Activated CD4-positive, alpha-beta T cell treated with anti-CD3 and anti-CD28 coated beads for 4 hours (primary cell): ENCODE measurements at regions not wholly inside any gene's neighbourhood (a gene's known extent, or its start where the extent isn't known, plus 50 kb on each side); places are given as distances from the start of the nearest gene placed in this dataset.

Experiments
- DNase-seq, 2 donors: peaks; one replicate each; pipeline ENCODE4 v3.0.0-alpha.2; 2020

DNA sequence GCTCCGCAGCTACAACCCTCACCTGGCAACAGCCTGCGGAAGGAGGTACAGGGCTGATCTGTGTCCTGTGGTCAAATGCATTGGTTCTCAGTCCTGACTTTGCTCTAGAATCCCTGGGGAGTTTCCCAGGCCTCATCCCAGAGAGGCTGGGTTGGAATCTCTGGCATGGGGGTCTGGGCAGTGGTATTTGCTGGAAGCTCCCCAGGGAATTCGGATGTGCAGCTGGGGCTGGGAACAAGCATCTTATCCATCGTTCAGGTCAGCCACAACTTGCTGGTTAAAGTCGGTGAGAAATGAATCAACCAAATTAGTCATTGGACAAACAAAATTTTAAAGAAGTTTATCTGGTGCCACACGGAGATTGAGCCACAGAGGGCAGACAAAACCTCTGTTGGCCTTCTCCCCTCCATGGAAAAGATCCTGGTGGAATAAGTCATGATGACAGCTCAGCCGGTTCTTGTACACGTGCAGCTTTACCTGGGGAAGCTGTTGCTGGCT lies 231.2 kb downstream of the FOXL1 start:
- DNase-seq = no peak

DNA sequence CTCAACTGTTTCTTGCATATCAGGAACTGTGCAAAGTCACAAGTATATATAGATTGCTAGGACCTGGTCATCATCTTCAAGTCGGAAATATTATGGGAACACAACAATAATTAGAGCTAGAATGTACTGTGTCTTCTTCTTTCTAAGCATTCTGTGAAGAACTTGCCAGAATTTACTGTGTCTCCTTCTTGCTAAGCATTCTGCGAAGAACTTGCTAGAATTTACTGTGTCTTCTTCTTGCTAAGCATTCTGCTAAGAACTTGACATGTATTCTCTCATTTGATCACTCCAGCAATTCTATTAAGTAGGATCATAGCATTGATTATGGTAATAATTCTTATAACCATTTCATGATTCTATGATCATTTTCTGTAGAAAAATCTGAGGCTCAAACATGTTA lies 231.7 kb downstream of the FOXL1 start:
- no peak for DNase-seq

DNA sequence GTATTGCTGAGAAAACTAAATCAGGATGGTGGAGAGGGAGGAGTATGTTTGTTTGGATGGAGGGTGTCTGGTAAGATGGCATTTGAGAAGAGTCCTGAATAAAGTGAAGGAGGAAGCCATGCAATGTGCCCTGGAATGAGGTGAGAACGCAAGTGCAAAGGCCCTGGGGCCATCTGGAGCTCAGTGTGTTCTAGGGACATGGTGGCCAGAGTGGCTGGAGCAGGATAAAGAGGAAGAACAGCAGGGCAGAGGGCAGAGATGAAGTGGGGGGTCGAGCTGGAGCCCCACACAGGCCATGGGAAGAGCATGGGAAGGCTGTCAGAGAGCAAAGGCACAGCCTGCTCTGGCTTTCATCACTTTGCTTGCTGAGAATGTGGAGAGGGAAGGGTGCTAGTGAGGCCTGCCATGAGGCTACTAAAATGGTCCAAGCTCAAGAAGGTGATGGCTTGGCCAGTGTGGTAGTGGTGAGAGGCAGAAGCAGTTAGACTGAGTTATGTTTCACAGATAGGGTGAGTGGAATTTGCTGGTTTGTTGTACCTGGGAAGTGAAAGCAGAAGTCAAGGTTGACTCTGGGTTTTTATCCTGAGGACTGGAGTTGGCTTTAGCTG lies 234.1 kb downstream of the FOXL1 start:
- DNase-seq = no peak

DNA sequence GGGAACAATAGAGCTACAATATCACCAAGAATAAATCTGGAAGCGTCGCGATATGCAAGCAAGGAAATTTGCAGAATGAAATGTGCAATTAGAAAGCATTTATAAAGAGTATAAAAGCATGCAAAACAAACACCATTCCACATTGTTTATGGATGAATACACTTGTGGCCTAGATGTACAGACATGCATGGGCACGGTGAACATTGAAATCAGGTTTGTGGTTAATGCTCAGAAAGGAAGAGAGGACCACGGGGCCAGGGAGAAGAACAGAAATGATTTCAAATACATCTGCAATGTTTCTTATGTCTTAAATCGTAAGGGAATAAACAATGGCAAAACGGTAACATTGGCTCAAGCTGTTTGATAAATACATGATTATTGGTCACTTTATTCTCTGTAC lies 235.9 kb downstream of the FOXL1 start:
- DNase-seq = no peak

DNA sequence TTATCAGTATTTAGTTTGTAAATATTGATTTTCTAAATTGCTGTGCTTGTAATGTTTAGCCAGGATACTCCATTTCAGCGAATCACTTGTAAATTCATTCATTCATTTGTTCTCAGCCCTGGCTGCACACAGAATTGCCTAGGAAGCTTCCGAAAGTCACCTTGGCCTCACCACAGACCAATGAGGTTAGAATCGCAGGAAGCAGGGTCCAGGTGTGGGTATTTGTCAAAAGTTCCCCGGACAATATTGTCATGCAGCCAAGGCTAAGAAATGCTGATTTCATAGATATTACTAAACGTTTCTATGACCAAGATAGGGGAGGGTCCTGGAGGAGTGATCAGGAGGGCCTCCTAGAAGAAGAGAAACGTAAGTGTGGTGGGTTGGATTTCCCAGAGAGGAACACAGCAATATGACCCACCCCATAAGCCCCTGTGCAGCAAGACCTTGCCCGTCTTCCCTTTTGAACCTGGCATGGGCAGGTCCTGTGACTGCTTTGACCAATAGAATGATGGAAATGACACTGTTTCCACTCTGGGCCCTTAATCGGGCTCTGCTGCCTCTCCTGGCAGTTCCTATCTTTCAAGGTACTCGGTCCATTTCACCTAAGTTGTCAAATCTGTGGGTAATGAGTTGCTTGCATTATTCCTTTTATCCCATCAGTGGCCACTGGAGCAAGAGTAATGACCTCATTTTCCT lies 238.7 kb downstream of the FOXL1 start:
- DNase-seq = no peak

DNA sequence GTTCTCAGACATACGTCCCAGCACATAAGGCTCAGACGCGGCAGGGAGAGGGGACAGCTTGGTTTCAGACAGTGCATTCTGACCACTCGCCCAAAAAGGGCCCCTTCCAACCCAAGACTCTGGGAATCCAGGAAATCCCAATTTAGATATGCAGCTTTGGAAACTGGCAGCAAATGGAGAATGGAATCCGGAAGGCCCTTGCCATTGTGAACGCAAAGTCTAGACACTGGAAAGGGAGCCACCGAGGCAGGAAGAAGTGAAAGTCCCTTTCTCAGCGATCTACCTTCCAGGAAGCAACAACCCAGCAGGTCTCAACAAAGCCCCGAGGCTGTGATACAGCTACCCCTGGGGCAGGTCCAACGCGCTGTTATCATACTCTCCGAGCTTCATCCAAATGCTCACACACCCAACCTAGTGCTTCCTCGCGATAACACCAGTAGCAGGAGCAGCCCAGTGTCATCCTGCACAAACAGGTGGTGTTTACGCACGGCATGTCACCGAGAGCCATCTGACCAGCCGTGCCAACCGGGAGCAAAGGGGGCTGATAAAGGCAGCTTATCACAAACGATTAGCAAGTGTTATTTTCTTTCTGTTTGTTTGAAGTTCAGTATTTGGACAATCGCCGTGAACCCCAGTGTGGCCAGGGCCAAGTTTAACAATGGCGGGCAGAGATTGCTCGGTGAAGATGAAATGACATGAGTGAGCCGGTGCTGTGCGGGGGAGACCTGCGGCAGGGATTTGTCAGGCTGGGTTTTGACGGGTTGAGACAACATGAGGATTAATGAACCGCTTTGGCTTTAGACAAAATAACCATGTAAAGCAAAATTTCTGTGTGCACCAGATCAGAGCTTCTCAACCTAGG lies 240.6 kb downstream of the FOXL1 start:
- no peak for DNase-seq

DNA sequence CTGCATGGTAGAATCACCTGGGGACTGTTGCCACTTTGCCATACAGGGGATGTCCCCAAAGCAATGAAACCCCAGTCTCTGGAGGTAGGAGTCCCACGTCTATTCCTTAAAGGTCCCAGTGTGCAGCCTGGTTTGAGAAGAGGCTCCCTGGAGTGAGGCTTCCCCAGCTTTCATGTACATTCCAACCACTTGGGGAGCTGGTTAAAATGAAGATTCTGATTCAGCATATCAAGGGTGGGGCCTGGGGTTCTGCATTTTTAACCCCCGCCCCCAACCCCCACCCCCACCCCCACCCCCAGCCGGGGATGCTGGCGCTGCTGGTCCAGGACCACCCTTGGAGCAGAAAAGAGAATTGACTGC lies 241.2 kb downstream of the FOXL1 start:
- DNase-seq = no peak

DNA sequence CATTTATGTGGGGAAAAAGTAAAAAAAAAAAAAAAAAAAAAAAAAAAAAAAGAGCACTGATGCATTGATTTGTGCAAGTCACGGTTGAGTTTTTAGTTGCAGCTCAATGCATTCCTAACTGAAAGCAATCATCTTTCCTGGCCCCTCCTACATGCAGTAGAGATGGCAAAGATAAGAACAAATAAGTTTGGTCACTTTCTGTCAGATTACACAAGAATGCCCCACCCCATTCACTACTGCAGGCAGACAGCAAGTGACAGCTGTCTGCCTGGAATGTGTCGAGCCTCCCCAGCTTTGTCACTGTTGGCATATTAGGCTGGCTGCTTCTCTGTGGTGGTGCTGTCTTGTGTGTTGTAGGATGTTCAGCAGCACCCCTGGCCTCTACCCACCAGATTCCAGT lies 243.5 kb downstream of the FOXL1 start:
- no peak for DNase-seq

DNA sequence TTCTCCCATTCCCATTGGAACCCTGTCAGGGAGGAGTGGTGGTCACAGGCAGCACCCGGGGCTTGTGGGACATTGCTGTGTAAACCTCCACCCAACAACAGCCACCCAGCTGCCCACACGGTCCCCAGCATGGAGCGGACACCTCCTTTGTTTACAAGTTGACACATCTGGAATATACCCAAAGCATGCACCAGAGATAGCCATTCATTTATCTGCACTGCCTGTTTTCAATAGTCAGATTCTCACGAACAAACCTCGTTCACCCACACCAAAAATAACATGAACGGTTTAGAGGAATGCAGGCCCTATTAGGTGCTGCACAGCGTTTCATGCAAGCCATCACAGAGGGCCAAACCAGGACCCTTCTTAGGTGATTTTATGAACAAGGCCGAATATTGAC lies 244.8 kb downstream of the FOXL1 start:
- DNase-seq = no peak

DNA sequence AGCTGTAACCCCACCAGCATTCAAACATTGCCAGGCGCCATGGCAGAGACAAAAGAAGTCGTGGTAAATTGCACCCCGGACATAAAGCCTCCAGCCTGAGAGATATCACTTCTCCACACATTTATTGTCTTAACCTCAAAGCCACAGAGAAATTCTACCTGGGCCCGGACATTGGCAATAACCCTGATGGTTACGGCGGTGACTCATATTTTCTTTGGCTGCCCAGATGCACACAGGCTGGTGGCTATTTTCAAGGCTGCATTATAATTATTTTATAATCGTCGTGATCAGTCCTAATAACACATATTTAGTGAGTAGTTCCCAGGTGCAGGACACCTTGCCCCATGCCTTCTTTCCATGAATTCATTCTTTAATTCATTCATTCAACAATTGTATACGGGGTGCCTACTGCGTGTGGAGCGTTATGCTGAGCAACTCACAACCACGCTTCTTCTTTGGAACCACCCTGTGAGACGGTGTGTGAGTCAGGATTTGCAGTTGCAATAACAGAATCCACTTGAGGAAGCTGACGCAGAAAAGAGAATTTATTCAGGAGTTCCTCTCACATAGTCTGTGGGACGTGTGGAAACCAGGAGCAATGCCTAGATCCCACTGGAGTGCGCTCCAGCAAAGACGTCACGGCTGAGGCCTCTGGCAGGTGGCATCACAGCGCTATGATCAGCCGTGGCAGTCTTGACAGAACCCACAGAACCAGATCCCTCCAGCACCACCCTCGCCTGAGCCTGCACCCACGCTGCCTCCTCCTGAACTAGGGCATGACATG lies 245.7 kb downstream of the FOXL1 start:
- no peak for DNase-seq

DNA sequence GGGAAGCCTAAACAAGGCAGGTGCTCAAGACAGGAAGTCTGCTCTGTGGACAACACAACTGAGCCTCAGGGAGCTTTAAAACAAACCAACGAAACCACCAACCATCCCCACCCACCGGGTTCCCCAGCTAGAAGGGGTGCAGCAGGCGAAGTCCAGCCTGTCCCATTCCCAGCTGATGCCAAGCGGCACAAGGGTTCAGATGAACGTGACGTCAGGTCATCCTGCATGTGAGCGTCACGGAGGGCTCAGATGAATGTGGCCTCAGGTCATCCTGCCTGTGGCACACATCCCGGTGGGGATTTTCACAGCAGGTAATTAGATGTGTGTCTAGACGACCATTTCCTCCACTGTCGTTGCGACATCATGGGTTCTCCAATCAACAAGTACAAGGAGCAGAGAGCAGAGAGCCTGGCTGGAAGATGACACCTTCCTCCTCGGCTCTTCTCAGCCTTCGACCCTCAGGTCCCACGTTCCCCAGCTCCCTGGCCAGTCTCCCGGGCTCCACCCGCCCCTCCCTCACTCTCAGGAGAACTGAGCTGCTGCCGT lies 246.5 kb downstream of the FOXL1 start:
- no peak for DNase-seq

DNA sequence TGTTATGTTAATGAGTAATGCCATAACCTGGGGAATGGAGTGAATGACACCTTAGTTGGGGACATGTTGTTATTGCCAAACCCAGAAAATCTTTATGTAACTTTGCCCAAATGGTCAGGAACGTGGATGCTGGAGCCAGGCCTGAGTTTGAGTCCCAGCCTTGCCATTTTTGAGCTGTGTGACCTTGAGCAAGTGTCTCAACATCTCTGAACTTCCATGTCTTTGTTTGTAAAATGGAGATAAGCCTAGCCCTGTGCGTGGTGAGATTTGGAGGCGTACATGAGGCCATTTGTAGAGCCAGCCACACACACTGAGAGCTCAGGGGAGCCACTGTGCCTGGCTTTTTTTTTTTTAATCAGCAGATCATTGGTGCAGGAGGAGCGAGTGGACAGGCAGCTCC lies 247.3 kb downstream of the FOXL1 start:
- DNase-seq = no peak

DNA sequence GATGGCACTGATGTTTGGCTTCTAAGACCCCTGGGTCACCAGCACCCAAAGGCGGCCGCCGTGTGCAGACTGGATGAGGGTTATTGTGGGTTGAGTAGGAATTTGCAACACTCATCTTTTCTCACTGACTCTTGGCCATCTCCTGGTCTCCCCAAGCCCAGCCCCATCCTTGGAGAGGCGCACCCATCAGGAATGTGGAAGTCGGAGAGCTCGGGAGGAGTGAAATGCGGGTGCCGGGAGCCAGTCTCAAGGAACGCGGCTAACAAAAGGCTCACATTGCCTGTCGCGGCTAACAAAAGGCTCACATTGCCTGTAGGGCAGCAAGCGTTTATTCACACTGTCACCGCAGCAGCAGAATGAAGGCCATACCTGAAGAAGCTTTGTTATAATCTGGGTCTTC lies 248.6 kb downstream of the FOXL1 start:
- DNase-seq = no peak

DNA sequence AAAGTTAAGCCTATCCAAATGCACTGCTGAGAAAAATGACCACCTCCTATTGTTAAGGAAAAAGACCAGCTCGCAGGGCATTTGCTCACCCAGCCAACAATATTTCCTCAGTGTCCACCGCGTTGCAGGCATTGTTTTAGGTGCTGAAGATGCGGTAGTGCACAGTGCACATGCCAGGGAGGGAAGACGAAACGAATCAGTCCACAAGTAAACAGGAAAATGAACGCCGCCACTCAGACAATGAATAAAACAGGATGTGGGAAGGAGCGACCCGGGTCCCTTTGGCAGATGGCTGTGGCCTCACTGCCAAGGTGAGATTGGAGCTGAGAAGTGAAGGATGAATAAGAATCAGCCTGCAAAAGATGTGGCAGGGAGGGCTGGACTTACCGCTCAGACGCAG lies 249.2 kb downstream of the FOXL1 start:
- no peak for DNase-seq

DNA sequence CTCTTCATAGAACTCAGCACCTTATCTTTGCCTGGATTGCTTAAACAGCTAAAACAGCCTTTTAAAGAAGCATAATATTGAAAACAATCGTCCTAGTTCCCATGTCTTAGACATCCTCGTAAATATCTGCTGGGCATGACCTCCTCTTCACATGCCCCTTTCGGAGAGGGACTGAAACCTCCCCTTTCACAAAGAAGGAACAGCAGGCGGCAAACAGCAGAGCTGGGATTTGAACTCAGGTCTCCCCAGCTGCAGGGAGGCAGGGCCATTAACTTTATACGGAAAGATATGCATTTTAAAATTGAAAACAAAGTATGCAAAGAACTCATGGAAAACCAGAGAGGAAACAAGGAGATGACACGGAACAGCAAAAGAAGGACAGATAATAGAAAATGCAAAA lies 249.9 kb downstream of the FOXL1 start:
- no peak for DNase-seq

DNA sequence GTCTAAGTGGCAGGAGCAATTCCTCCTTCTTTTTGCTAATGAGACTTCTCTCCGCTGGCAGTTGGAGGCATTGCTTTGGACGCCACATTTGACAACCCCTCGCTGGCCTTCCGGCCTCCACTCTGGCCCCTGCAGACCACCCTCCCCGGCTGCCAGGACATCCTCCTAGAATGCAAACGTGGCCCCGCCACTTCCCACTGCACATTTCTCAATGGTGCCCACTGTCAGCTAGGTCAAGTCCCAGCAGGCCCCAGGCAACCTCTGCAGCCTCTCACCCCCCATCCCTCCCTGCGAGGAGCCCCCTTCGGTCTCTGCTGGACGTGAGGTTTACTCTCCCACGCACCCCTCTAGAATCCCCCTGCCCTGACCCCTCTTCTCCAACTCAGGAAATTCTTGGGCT lies 250.3 kb downstream of the FOXL1 start:
- no peak for DNase-seq

DNA sequence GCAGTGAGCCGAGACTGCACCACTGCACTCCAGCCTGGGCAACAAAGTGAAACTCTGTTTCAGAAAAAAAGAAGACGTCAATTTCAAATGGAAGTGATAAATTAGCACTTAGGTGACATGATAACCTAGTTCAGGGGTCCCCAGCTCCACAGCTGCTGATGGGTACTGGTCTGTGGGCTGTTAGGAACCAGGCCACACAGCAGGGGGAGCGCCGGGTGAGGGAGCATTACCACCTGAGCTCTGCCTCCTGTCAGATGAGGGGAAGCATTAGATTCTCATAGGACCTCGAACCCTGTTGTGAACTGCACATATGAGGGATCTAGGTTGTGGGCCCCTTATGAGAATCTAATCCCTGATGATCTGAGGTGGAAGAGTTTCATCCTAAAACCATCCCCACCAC lies 253.0 kb downstream of the FOXL1 start:
- no peak for DNase-seq

DNA sequence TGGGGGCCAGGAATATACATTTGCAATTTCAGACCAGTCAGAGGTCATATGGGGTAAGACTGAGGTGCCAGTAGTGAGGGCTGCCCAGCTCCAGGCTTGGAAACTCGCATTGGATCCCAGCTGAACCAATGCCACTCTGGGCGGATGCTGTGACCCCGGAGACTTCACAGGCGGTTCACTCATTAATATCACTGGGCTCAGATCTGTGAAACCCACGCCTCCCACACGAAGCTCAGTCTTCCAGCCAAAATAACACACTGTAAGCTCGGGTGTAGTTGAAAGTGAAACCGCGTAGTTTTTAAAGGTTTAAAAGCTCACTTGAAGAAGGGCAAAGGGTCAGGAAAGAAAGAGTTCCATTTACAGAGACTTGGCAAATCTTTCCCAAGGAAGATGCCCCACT lies 254.8 kb downstream of the FOXL1 start:
- DNase-seq = no peak

DNA sequence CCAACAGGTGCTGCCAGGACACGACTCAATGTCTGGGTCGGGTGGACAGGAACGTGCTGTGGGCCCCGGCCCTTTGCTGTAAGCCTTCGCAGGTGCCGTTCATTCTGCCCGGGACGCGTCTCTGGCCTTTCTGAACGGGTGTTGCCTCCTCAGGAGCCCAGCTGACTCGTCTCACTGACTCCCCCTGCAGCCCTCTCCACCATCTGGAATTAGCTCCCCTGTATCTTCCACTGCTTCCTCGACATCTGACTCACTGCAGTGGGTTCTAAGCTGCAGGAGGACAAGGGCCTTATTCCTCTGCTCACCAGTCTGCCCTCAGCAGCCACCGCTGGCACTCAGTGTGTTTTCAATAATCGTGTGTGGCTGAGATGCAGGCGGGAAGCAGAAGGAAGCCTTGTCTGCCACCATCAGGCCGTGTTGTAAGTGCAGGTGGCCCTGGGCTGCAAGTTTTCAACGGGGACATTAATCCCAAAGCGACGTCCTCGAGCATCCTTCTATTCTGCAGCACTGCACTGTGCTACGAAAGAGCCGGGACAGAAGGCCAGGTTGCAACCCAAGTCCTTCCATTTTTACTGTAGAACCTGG lies 256.2 kb downstream of the FOXL1 start:
- no peak for DNase-seq

DNA sequence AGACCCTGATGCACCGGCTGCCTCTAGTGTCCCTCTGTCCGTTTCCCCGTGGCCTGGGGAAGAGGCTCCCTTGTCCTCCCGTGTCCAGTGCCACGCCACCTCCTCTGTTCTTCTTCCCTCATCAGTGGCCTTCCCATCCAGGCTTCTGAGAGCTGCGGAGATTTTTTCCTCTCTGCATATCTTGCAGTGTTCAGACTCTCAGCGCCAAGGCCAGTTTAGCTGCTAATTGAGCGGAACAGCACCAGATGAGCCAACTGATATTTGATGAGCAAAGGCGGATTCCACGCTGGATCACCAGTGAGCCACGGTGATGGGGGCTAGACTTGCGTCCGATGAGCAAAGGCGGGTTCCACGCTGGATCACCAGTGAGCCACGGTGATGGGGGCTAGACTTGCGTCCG lies 257.6 kb downstream of the FOXL1 start:
- DNase-seq = no peak

DNA sequence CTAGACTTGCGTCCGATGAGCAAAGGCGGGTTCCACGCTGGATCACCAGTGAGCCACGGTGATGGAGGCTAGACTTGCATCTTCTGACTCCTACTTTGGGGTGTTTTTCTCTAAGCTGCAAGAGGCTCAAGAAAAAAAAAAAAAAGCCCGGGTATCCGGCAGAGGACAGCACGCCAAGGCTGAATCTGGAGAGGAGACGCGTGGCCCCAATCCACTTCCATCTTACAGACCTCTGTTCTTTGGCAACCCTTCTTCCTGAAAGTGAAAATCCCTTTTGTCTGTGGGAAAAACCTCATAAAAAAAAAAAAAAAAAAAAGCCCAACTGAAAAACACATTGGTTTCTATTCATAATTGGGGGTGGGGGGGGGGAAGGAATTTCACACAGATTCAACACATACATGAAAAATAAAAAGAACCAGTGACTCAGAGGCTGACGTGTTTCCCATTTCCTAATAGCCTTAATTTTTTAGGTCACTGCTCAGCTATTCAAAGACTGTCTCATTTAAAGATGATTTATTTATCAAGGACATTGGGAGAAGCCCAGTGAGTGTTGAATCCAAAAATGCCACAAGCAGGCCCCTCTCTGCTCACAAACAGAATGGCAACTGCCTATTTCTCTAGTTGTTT lies 258.3 kb downstream of the FOXL1 start:
- DNase-seq = no peak

DNA sequence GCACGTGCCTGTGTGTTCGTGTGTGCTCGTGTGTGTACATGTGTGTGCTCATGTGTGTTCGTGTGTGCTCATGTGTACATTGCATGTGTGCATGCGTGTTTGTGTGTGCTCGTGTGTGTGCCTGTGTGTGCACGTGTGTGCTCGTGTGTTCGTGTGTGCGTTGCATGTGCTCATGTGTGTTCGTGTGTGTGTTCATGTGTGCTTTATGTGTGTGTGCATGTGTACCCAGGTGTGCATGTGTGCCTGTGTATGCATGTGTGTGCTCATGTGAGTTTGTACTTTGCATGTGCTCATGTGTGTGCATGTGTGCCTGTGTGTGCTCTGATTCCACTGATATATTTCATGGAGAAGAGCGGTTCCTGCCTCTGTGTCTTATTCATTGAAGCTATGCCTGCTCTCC lies 265.5 kb downstream of the FOXL1 start:
- no peak for DNase-seq
